DMS 273 (cell line): ENCODE measurements at regions not wholly inside any gene's neighbourhood (a gene's known extent, or its start where the extent isn't known, plus 50 kb on each side); places are given as distances from the start of the nearest gene placed in this dataset.

ENCODE experiments used
- DNase-seq: peaks from one replicate; lab custom pipeline; 2025; ENCODE audit not compliant: unreplicated experiment; lab: John Stamatoyannopoulos, UW

- no peak for DNase-seq
Measured at GRCh38 chr4:180407275-180407885, 1835.8 kb upstream of the TENM3 start.

DNA sequence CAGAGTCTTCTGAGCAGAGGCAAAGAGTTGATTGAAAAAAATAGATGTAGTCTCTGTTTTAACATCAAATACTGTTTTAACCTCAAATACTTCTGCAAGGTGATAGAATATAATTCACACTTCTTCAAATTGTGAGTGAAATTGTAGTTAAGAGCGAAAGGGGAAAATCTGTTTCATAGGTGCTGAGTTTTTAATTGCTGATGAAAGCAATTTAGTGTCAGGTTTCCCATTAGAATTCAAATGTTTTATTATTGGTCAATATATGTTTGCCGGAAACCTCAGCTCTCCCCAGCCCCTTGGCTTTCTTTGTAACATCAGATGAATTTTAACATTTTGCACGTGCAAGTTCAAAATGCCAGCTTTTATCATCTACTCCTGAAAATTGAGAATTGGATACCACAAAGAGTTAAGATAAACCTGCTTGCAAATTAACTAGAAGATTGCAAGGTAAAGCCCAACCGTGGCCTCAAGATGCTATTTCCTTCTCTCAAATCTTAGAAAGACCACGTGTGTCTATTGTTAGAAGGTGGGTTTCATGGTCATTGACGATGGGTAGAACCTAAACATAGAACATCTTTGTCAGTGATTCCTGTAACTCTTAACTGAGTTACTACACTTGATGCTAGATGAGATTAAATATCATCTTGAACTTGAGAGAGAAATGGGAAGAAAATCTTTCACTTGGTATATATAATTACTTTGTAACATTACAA is 1824.2 kb upstream of the TENM3 start:
- no peak for DNase-seq

DNA sequence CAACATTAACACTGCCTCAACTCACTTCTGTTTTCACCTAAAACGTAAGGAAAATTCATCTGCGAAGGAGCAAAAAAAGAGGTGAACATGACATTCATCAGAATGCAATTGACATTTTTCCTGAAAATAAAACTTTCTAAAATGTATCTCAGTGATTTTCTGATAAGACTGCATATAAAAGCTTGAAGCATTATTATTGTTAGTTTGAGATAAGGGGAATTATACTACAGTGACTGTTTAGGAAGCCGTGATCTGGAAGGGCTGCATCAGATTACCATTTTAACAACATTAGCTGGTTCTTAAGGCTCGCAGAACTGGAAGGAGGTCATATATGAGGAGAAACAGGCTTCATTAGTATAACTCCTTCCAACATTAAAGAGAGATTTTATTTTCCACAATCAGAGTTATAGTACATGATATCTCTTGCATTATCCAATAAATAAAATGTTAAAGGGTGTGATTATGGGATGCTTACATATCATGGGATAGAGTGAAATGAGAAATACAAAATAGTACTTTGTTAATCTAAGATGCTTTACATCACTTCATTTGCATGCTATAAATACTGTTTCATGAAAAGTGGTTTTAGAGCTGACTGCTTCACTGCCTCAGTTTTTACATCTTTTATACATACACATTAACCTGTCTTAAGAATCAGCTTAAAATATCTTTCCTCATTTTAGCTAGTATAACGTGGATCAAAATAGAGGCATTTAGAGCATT is 1820.1 kb upstream of the TENM3 start:
- DNase-seq: no peak

DNA sequence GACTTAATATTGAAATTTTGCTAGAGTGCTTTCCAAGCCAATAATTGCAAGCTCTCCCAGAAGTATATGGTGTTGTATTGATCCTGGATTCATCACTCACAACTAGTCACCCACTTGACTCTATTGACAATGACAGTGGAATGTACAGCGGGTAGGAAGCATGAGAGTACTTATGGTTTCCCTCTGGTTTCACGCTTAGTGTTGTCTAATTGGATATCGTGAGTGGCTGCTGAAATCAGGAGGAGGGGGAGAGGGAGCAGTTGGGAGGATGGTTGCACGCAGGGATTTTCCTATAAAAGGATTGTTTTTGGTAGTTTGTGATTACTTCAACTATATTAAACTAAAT is 1819.5 kb upstream of the TENM3 start:
- no peak for DNase-seq

DNA sequence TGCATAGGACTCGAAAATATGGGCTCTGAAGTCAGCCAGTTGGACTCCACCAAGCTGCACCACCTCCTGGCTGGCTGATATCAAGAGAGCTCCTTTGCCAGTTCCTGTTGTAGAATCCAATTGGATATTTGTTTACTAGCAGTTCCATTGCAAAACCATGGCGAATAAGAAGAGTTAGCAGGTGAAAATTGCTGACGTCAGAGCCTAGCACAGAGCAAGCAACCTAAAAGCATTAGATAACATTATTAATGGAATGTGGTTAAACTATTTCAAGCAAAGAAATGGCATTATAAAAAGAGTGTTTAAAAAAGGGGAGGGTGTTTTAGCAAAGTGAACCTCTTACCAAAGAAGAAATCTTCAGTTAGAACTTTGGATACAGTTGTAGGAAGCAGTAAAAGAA is 1816.3 kb upstream of the TENM3 start:
- no peak for DNase-seq

- no peak for DNase-seq
Measured at GRCh38 chr4:180430283-180430682, 1812.9 kb upstream of the TENM3 start.

GRCh38 chr4:180434131-180434895 is 1808.9 kb upstream of the TENM3 start:
- DNase-seq: no peak

GRCh38 chr4:180436361-180436760 is 1806.8 kb upstream of the TENM3 start:
- DNase-seq: no peak

DNA sequence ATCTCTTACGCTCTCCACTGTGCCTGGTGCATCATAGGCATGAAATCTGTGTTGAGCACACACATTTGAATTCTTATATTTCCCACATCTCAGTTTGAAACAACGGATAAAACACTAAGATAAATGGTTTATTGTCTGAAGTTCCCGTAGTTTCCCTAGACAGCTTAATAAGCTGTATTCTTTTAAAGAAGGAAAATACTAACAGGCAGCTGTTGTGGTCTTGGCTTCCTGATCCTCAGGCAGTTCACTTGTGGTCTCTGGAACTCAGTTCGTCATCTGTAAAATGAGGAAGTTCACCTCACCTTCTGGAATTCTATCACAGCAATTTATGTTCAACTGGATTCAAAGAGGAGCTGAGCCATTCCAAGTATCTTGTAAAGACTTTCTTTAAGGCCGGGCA is 1805.6 kb upstream of the TENM3 start:
- DNase-seq: no peak

GRCh38 chr4:180448306-180448705 is 1794.9 kb upstream of the TENM3 start:
- no peak for DNase-seq

DNA sequence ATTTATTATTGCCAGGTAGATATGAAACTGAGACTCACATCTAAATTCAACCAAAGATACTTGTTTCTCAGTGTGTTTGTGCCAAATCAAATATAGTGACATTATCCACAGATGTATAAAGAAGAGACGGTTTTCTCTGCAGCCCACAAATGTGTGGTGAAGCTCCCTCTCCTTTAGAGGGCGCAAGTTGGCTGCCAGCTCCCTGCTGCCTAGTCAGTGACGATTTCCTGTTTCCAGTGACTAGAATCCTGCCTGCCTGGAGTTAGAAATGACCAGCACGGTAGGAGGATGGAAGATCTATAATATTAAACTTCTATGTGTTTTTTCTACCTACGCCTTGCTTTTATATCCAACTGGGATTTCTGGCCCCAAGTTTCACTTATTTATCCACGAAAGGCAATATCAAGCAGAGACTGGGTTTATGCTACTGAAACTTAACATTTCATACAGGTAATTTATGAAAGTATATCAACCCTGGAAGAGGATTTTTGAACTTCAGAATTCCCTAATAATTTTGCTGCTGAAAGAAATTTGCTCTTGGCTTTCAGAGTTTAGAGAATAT is 1793.7 kb upstream of the TENM3 start:
- peak; percentile 37 for DNase-seq

DNA sequence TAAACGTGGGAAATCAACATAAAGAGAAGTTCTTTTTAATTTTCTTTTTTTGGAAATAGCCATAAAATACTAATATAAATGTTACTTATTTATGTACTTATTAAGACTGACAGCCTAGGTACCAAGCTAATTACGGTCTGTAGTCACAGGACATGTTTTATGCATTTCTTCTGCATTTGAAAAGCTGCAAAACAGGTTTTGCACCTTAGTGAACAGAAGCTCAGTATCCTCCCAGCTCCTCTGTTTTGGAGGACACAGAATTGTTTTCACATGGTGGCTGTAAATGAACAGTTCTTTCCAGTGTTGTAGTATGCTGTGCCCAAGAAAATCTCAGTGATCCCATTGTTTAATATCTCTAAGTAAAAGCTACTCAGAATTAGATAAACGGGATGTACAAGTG is 1788.0 kb upstream of the TENM3 start:
- no peak for DNase-seq

- peak; percentile 0 for DNase-seq
Measured at GRCh38 chr4:180456928-180457327, 1786.3 kb upstream of the TENM3 start.

GRCh38 chr4:180462116-180462515 is 1781.1 kb upstream of the TENM3 start:
- DNase-seq: no peak

GRCh38 chr4:180465364-180465763 is 1777.8 kb upstream of the TENM3 start:
- no peak for DNase-seq

- DNase-seq: no peak
Measured at GRCh38 chr4:180483036-180483435, 1760.2 kb upstream of the TENM3 start.

DNA sequence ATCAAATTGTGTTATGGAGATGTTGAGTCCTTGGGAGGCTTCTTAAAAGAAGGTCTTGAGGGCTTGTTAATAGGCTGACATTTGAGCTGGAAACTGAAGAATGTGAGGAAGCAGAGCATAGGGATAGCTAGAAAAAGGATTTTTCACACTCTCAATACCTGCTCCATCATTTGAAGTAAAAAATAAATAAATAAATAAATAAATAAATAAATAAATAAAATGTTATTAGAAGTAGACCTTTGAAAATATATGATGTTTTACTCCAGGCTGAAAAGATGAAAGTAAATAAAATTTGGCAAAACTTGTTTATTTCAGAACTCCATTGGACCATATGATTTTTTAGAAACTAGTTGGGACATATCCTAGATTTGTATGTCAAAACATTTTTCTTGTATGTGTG is 1757.8 kb upstream of the TENM3 start:
- no peak for DNase-seq

DNA sequence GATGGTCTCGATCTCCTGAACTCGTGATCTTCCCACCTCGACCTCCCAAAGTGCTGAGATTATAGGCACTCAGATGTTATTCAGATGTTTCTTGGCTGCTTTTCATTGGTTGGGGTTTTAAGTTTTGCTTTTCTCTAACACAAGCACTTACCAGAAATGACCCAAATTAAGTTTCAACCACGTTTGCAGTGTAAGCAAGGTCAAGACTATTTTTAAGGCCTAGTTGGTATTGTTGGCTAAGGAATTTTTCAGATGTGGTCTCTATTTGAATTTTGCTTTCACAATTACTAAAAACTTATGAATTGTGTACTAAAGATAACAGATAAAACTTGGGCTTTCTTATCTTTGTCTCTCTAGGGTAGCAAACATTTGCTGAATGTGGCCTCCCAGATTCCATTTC is 1756.9 kb upstream of the TENM3 start:
- DNase-seq: no peak

GRCh38 chr4:180489787-180490186 is 1753.4 kb upstream of the TENM3 start:
- DNase-seq: no peak

- DNase-seq: no peak
Measured at GRCh38 chr4:180491210-180491609, 1752.0 kb upstream of the TENM3 start.

DNA sequence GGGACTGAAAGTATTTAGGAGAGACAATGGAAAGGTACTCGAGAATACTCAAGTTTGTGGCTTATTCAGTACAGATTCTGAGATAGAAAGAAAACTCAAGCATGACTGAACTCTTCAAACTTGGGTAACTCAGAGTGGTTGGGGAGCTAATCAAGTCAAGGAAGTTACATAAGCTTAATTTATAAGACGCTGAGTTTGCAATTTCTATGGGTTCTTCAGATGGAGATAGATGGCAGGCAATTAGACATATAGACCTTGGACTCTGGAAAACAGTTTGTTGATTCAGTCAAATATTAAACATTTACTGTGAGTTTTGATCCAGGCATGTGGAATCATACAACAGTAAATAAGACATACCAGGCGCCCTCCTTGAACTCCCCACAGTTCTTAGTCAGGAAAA is 1749.9 kb upstream of the TENM3 start:
- no peak for DNase-seq
